GM18907 (cell line): ENCODE measurements at regions not wholly inside any gene's neighbourhood (a gene's known extent, or its start where the extent isn't known, plus 50 kb on each side); places are given as distances from the start of the nearest gene placed in this dataset.
"Not testable (repeated sequence)": the region's sequence is repeated elsewhere in the genome, so short reads cannot be mapped to it uniquely, and the experiment has no call there.

ENCODE experiments used
- ATAC-seq: cut with Tn5 transposase; IDR thresholded peaks from one replicate; pipeline ENCODE4 v1.9.1; 2021; ENCODE audit warnings: mild to moderate bottlenecking, moderate library complexity; ENCODE audit not compliant: unreplicated experiment

GRCh38 chr2:36235882-36236281 is 119.7 kb upstream of the CRIM1 start:
- ATAC-seq: no peak

GRCh38 chr2:36235426-36235825 is 120.2 kb upstream of the CRIM1 start:
- ATAC-seq: no peak

- no peak for ATAC-seq
These were observed 132.3 kb upstream of the CRIM1 start for GRCh38 chr2:36223259-36223658.

GRCh38 chr2:36222485-36222884 is 133.1 kb upstream of the CRIM1 start:
- no peak for ATAC-seq

- no peak for ATAC-seq
These were observed 140.9 kb upstream of the CRIM1 start for GRCh38 chr2:36214691-36215090.

- no peak for ATAC-seq
These were observed 152.2 kb upstream of the CRIM1 start for GRCh38 chr2:36203366-36203765.

DNA sequence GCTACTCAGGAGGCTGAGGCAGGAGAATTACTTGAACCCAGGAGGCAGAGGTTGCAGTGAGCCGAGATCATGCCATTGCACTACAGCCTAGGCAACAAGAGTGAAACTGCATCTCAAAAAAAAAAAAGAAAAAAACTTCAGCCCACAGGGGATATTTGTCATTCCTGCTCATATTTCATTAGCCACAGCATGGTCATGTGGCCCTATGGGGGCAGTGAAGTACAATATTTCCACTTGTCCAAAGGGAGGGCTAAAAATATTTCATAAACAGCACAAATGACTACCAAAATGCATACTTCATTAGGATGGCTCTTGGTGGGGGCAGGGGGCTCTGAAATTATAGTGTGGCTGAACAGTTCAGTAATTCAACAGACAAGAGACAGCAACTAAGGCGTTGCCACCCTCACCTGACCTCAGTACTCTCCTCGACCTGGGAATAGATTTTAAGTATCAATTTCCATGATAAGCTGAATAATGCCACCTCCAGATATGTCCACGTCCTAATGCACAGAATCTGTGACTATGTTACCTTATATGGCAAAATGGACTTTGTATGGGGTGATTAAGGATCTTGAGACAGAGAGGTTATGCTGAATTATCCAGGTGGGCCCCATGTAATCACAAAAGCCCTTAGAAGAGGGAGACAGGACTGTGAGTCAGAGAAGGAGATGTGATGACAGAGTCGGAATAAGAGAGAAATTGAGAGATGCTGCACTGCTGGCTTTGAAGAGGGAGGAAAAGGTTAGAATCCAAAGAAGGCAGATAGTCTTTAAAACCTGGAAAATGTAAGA is 158.2 kb upstream of the CRIM1 start:
- no peak for ATAC-seq

GRCh38 chr2:36193680-36194079 is 161.9 kb upstream of the CRIM1 start:
- ATAC-seq: no peak

DNA sequence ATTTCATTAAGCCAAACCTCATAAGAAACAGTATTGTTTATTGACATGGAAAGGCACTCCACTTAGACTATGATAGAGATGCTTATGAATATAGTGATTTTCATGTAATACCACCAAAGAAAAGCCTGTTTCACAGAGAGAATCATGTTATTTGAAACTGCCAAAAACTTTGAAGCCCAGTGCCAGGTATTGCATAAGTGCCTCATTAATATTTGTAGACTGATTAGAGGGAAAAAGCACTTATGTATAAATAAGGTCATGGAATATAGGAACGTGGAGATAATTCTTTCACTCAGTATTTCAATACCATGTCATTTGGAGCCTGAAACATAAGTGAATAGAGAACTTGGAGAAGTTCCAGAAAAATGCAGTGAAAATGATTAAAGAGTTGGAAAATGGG is 162.6 kb upstream of the CRIM1 start:
- no peak for ATAC-seq

- ATAC-seq: no peak
These were observed 165.5 kb upstream of the CRIM1 start for GRCh38 chr2:36190097-36190496.

DNA sequence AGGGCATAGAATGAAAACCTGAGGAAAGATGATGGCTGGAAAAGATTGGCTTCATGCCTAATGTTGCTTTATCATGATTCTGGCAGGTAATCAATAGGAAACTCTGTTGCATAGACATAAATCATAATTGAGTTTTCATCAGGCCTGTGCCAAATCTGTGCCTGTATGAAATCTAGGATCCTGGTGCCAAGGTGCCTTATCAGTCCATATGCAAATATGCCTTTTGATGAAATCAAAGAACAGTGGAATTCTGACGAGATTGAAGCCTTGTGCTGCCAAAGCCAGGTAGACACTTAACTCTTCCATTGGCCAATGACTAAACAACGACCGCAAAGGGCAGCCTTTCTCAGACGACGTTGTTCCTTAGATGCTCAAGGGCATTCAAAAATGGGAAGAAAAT is 170.0 kb upstream of the CRIM1 start:
- no peak for ATAC-seq

DNA sequence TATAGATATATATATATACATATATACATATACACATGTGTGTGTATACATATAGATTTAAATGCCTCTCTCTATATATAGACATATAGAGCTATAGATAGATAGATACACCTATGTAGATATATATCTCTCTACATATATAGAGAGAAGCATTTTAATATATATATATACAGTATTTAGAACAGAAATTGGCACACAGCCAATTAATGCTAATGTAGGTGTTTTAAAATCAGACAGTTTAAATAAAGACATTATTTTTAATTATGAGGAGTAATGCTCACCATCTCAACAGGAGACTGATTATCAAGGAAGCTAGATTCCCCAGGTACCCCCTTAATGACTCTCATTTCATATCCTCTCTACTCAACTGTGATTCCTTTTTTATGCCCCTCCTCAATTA is 170.7 kb upstream of the CRIM1 start:
- no peak for ATAC-seq

DNA sequence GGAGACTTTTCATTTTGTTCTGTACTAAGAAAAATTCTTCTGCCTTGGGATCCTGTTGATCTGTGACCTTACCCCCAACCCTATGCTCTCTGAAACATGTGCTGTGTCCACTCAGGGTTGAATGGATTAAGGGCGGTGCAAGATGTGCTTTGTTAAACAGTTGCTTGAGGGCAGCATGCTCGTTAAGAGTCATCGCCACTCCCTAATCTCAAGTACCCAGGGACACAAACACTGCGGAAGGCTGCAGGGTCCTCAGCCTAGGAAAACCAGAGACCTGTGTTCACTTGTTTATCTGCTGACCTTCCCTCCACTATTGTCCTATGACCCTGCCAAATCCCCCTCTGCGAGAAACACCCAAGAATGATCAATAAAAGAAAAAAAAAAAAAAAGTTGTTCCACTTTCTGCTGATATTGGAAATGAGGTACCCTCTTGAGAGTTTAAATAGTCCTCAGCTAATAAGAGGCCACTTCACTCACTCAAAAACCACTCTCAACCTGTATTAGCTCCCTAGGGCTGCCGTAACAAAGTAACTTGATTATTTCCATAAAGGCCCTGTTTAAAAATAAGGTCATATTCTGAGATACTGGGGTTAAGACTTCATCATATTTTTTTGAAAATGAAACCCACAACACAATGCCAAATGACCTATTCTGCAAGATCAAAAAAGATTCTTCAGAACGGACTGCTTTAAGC is 174.6 kb upstream of the CRIM1 start:
- not testable (repeated sequence) for ATAC-seq

DNA sequence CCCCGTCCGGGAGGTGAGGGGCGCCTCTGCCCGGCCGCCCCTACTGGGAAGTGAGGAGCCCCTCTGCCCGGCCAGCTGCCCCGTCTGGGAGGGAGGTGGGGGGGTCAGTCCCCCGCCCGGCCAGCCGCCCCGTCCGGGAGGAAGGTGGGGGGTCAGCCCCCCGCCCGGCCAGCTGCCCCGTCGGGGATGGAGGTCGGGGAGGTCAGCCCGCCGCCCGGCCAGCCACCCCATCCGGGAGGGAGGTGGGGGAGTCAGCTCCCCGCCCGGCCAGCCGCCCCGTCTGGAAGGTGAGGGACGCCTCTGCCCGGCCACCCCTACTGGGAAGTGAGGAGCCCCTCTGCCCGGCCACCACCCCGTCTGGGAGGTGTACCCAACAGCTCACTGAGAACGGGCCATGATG is 175.3 kb upstream of the CRIM1 start:
- not testable (repeated sequence) for ATAC-seq

- not testable (repeated sequence) for ATAC-seq
These were observed 175.8 kb upstream of the CRIM1 start for GRCh38 chr2:36179668-36180269.

GRCh38 chr2:36178384-36178783 is 177.2 kb upstream of the CRIM1 start:
- no peak for ATAC-seq

GRCh38 chr2:36177282-36177681 is 178.3 kb upstream of the CRIM1 start:
- ATAC-seq: no peak

DNA sequence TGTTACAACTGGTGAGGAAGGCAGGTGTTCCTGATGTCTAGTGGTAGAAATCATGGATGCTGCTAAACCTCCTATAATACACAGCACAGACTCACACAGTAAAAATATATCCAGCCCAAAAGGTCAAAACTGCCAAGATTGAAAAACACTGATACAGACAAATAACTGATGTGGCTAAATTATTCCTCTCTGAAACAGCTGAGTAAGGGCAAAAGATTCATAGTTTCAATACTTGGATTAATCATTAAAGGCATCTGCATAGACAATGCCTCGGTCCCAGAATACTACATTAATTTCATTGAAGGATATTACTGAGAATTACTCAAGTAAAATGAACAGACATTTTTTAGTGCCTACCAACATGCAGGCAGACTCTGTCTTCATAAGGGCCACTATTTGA is 180.7 kb upstream of the CRIM1 start:
- no peak for ATAC-seq

GRCh38 chr2:36173760-36174404 is 181.7 kb upstream of the CRIM1 start:
- ATAC-seq: no peak

DNA sequence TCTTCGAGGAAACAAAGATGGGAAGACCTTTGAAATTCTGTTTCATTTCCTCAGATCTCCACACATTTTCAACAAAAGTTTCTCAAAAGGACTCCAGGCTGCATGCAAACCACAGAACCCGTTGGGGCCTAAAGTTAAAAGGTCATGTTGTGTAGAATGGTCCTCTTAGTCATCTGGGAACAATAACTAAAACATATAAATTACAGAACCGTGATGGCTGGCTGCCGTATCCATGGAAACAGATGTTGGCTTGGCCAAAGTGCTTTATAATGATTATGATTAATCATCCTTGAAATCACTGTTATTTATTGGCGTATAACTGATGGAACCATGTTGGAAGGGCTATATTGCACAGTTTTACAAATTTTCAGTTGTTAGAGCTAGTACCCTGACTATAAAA is 182.8 kb upstream of the CRIM1 start:
- ATAC-seq: no peak

GRCh38 chr2:36170805-36171204 is 184.8 kb upstream of the CRIM1 start:
- ATAC-seq: no peak

- ATAC-seq: no peak
These were observed 185.7 kb upstream of the CRIM1 start for GRCh38 chr2:36169843-36170242.
